HFFc6 (cell line): ENCODE measurements at regions not wholly inside any gene's neighbourhood (a gene's known extent, or its start where the extent isn't known, plus 50 kb on each side); places are given as distances from the start of the nearest gene placed in this dataset.

ENCODE experiments used
- DNase-seq: peaks from one replicate; pipeline ENCODE4 v3.0.0-alpha.2; 2018
- H3K27ac Mint-ChIP-seq: 2 replicates; pipeline ENCODE4 v1.8.0; 2020; ENCODE audit warnings: mild to moderate bottlenecking, mixed read lengths
- H3K27me3 Mint-ChIP-seq: 2 replicates; pipeline ENCODE4 v1.8.0; 2021; ENCODE audit warnings: mild to moderate bottlenecking, moderate library complexity, mixed read lengths; ENCODE audit not compliant: insufficient read depth
- H3K36me3 Mint-ChIP-seq: 2 replicates; pipeline ENCODE4 v1.8.0; 2021; ENCODE audit warnings: low read depth, mixed read lengths
- H3K4me1 Mint-ChIP-seq: 2 replicates; pipeline ENCODE4 v1.8.0; 2020; ENCODE audit warnings: low read depth, mixed read lengths
- H3K4me3 Mint-ChIP-seq: 2 replicates; pipeline ENCODE4 v1.8.0; 2020; ENCODE audit warnings: mild to moderate bottlenecking, moderate library complexity, mixed read lengths
- H3K9me3 Mint-ChIP-seq: 2 replicates; pipeline ENCODE4 v1.8.0; 2020; ENCODE audit warnings: mild to moderate bottlenecking, mixed read lengths
- TF ChIP-seq, protein P1 (sequence below): fragments of 200-600 bp; sonication (generic); IDR thresholded peaks from 2 replicates; pipeline ENCODE4 v1.5.0; 2021; ENCODE audit warnings: antibody characterized with exemption, mild to moderate bottlenecking

GRCh38 chr5:88944751-88945531 lies 62.0 kb upstream of the MEF2C start:
- no peaks in the 10 kb centered on the region for H3K36me3 Mint-ChIP-seq
- H3K27me3 Mint-ChIP-seq, result peaks cover 11% of the 10 kb centered on the region
- H3K4me3 Mint-ChIP-seq, result no peak overlapping the region
- DNase-seq, result peak; percentile 27
- peaks cover 29% of the 10 kb centered on the region for H3K4me1 Mint-ChIP-seq
- TF ChIP-seq, protein P1, sequence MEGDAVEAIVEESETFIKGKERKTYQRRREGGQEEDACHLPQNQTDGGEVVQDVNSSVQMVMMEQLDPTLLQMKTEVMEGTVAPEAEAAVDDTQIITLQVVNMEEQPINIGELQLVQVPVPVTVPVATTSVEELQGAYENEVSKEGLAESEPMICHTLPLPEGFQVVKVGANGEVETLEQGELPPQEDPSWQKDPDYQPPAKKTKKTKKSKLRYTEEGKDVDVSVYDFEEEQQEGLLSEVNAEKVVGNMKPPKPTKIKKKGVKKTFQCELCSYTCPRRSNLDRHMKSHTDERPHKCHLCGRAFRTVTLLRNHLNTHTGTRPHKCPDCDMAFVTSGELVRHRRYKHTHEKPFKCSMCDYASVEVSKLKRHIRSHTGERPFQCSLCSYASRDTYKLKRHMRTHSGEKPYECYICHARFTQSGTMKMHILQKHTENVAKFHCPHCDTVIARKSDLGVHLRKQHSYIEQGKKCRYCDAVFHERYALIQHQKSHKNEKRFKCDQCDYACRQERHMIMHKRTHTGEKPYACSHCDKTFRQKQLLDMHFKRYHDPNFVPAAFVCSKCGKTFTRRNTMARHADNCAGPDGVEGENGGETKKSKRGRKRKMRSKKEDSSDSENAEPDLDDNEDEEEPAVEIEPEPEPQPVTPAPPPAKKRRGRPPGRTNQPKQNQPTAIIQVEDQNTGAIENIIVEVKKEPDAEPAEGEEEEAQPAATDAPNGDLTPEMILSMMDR, result no peak
- H3K9me3 Mint-ChIP-seq, result no peaks in the 10 kb centered on the region
- no peak overlapping the region; the same call in 1 of the 2 replicates for H3K27ac Mint-ChIP-seq

DNA sequence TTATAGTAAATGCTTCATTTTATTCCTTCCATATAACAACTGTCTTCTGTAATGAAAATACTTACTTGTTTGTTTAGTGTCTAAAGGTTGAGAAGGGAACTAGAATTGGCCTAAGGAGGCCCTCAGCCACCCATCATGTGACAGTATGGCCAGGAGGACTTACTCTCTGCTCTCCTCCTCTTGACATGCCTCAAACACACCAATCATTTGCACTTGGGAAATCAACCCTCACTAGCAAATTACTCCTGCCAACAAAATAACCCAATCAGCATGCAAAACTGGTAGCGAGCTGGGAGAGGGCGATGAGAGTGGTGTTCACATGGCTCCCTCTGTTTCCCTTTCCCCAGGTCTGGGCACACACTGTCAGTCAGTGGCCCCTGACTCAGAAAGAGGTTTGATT lies 58.6 kb upstream of the MEF2C start:
- TF ChIP-seq, protein P1, result no peak
- H3K9me3 Mint-ChIP-seq, result no peaks in the 10 kb centered on the region
- no peaks in the 10 kb centered on the region for H3K36me3 Mint-ChIP-seq
- H3K4me1 Mint-ChIP-seq, result peaks cover 29% of the 10 kb centered on the region
- DNase-seq, result no peak
- no peak overlapping the region for H3K4me3 Mint-ChIP-seq
- H3K27ac Mint-ChIP-seq, result no peak overlapping the region
- H3K27me3 Mint-ChIP-seq, result no peaks in the 10 kb centered on the region

DNA sequence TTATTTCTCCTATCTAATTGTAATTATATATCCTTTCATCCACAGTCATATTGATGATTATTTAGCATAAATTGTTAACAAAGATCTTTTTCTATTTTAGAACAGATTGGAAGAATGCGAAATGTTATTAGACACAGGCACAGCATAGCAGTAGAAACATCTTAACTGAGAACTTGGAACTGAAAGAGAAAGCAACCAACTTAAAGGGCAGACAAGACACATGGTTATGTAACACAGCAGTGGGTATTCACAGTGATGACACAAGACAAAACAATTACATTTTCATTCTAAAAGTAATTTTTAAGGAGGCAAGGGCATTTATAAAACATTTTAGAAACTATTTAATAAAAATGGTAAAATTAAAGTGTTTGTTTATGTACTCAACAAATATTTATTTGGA lies 57.7 kb upstream of the MEF2C start:
- TF ChIP-seq, protein P1, result no peak
- Mint-ChIP-seq H3K36me3 (no peaks in the 10 kb centered on the region), H3K9me3 (no peaks in the 10 kb centered on the region), H3K4me3 (no peak overlapping the region), H3K4me1 (peaks cover 29% of the 10 kb centered on the region), H3K27me3 (no peaks in the 10 kb centered on the region), H3K27ac (no peak overlapping the region)
- DNase-seq, result no peak

- Mint-ChIP-seq H3K4me3 (no peak overlapping the region), H3K27me3 (no peaks in the 10 kb centered on the region), H3K9me3 (no peaks in the 10 kb centered on the region), H3K27ac (no peak overlapping the region), H3K36me3 (no peaks in the 10 kb centered on the region), H3K4me1 (peaks cover 21% of the 10 kb centered on the region)
- no peak for DNase-seq
- TF ChIP-seq, protein P1, result no peak
Observed at GRCh38 chr5:88939300-88939699, 56.3 kb upstream of the MEF2C start.

DNA sequence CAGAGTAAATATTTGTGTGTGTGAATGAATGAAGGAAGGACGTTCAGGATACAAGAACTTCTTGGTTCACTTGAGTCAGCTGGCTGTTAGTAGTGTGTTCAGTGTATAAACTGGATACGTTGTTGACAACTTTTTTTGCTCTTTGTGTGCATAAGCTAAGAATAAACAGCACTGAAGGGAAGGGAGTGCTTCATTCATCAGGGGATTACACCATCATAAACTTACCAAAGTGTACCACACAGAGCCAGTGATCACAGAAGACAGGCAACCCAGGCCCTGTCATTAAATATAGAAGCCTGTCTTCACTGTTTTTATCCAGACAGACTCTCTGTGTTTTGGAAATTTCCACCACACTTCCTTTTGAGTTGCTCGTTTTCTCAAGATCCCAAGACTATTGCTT lies 55.5 kb upstream of the MEF2C start:
- Mint-ChIP-seq H3K4me1 (peaks cover 20% of the 10 kb centered on the region), H3K27me3 (no peaks in the 10 kb centered on the region), H3K4me3 (no peak overlapping the region), H3K27ac (no peak overlapping the region), H3K36me3 (no peaks in the 10 kb centered on the region), H3K9me3 (no peaks in the 10 kb centered on the region)
- TF ChIP-seq, protein P1, result no peak
- no peak for DNase-seq
